Neuronal stem cell (in vitro differentiated cells): ENCODE measurements at regions not wholly inside any gene's neighbourhood (a gene's known extent, or its start where the extent isn't known, plus 50 kb on each side); places are given as distances from the start of the nearest gene placed in this dataset.

Source experiments
- DNase-seq: peaks from one replicate; pipeline ENCODE4 v3.0.0-alpha.2; 2013; ENCODE audit warnings: low spot score
- H2AFZ ChIP-seq: one replicate; pipeline ENCODE4 v1.6.1; 2013; ENCODE audit warnings: mild to moderate bottlenecking, low read length, inconsistent platforms
- H2AK5ac ChIP-seq: 2 replicates; pipeline ENCODE4 v1.6.1; 2013; ENCODE audit warnings: low read depth, mild to moderate bottlenecking, inconsistent platforms, low read length, moderate library complexity, mixed read lengths
- H2BK120ac ChIP-seq: 2 replicates; pipeline ENCODE4 v1.6.1; 2013; ENCODE audit warnings: low read depth, mild to moderate bottlenecking, inconsistent platforms, low read length, moderate library complexity, mixed read lengths
- H2BK12ac ChIP-seq: one replicate; pipeline ENCODE4 v1.6.1; 2013; ENCODE audit warnings: low read length, inconsistent platforms
- H2BK15ac ChIP-seq: 2 replicates; pipeline ENCODE4 v1.6.1; 2013; ENCODE audit warnings: mild to moderate bottlenecking, low read length, inconsistent platforms, mixed read lengths
- H2BK5ac ChIP-seq: one replicate; pipeline ENCODE4 v1.6.1; 2013; ENCODE audit warnings: inconsistent platforms, mild to moderate bottlenecking, low read length, moderate library complexity
- H3K14ac ChIP-seq: one replicate; pipeline ENCODE4 v1.6.1; 2013; ENCODE audit warnings: low read length, inconsistent platforms
- H3K18ac ChIP-seq: 2 replicates; pipeline ENCODE4 v1.6.1; 2013; ENCODE audit warnings: low read length, inconsistent platforms
- H3K23ac ChIP-seq: 2 replicates; pipeline ENCODE4 v1.6.1; 2013; ENCODE audit warnings: low read depth, mild to moderate bottlenecking, mixed read lengths, low read length, inconsistent platforms; ENCODE audit not compliant: poor library complexity
- H3K27ac ChIP-seq: replicated peaks from 3 replicates; pipeline ENCODE4 v1.5.1; 2013; ENCODE audit warnings: low read length, inconsistent platforms
- H3K27me3 ChIP-seq, 3 experiments: 2 replicates each; pipeline ENCODE4 v1.6.1; 2013; ENCODE audit warnings: low read length in 3 of 3, mild to moderate bottlenecking in 2 of 3, inconsistent platforms in 1 of 3, low read depth in 1 of 3, mixed read lengths in 1 of 3, moderate library complexity in 1 of 3; ENCODE audit not compliant: control insufficient read depth in 3 of 3, insufficient read depth in 3 of 3
- H3K36me3 ChIP-seq, 2 donors: replicated peaks in 1 of 2; 2 replicates each; pipeline ENCODE4 v1.6.1; 2013; ENCODE audit warnings: low read length in 2 of 2; ENCODE audit not compliant: control insufficient read depth in 2 of 2, insufficient read depth in 2 of 2
- H3K4ac ChIP-seq: 2 replicates; pipeline ENCODE4 v1.6.1; 2013; ENCODE audit warnings: inconsistent platforms, mild to moderate bottlenecking, low read length, moderate library complexity
- H3K4me1 ChIP-seq, 2 donors: 1 replicate in 1 of 2; 2 replicates in 1 of 2; pipeline ENCODE4 v1.6.1; 2013; ENCODE audit warnings: low read length in 2 of 2, low read depth in 1 of 2; ENCODE audit not compliant: control insufficient read depth in 2 of 2, insufficient read depth in 1 of 2
- H3K4me2 ChIP-seq: one replicate; pipeline ENCODE4 v1.6.1; 2013; ENCODE audit warnings: mild to moderate bottlenecking, low read length, inconsistent platforms; ENCODE audit not compliant: insufficient read depth, poor library complexity, severe bottlenecking
- H3K4me3 ChIP-seq, 2 donors: 2 replicates each; pipeline ENCODE4 v1.5.1; 2013; ENCODE audit warnings: low read length in 2 of 2, mild to moderate bottlenecking in 2 of 2, inconsistent platforms in 1 of 2, moderate library complexity in 1 of 2
- H3K79me1 ChIP-seq: one replicate; pipeline ENCODE4 v1.6.1; 2013; ENCODE audit warnings: low read depth, mild to moderate bottlenecking, inconsistent platforms, low read length, moderate library complexity
- H3K9ac ChIP-seq: one replicate; pipeline ENCODE4 v1.6.1; 2013; ENCODE audit warnings: mild to moderate bottlenecking, low read depth, low read length, inconsistent platforms; ENCODE audit not compliant: poor library complexity
- H3K9me3 ChIP-seq, 2 donors: replicated peaks in 1 of 2; 2 replicates each; pipeline versions ENCODE3 to v1.6.1; 2013; ENCODE audit warnings: low read length in 2 of 2, mild to moderate bottlenecking in 2 of 2, inconsistent platforms in 1 of 2, low read depth in 1 of 2, mixed read lengths in 1 of 2, moderate library complexity in 1 of 2; ENCODE audit not compliant: control insufficient read depth in 2 of 2, insufficient read depth in 1 of 2
- H4K8ac ChIP-seq: one replicate; pipeline ENCODE4 v1.6.1; 2013; ENCODE audit warnings: low read depth, mild to moderate bottlenecking, inconsistent platforms, low read length, moderate library complexity
- H4K91ac ChIP-seq: one replicate; pipeline ENCODE4 v1.6.1; 2013; ENCODE audit warnings: low read length, low read depth, mild to moderate bottlenecking, inconsistent platforms; ENCODE audit not compliant: poor library complexity
- WGBS, 2 donors: extraction: QIAGEN DNeasy Blood & Tissue Kit; methylation state at CpG; one replicate each; pipeline ENCODE4 v1.1.7; 2013; ENCODE audit warnings: missing lambda C conversion rate in 2 of 2, mixed read lengths in 1 of 2; ENCODE audit not compliant: insufficient read length in 2 of 2, insufficient replicate concordance in 1 of 2; ENCODE audit errors: extremely low coverage in 2 of 2; 5-methylcytosine and 5-hydroxymethylcytosine counted together

DNA sequence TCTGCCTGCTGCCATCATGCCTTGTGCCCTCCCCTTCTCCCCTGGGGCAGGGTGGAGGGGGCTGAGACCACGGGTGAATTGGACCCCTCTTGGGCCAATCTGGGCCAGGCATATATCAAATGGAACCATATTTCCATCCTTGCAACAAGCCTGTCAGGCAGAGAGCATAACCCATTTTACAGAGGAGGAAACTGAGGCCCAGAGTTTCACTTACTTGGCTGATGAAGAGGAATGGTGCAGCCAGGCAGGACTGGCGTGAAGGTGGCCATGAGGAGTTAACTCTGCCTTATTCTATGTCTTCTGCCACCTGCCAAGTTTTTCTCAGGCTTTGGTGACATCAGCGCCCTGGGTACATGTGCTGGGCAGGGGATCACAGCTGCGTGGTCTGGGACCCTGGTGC lies 155.5 kb upstream of the PCBD1 start:
- Histone ChIP-seq H2BK15ac (no peak overlapping the region), H3K27ac (no peak overlapping the region), H3K4me3 (no peak overlapping the region), H3K79me1 (no peaks in the 10 kb centered on the region), H3K9me3 (no peaks in the 10 kb centered on the region), H3K14ac (no peak overlapping the region), H3K4ac (no peak overlapping the region), H2BK5ac (no peak overlapping the region), H3K4me1 (peaks cover 0 to 5% of the 10 kb centered on the region in 2 donors), H4K91ac (no peak overlapping the region), H2AFZ (no peak overlapping the region), H3K23ac (no peak overlapping the region), H2AK5ac (no peak overlapping the region), H3K9ac (no peak overlapping the region), H3K4me2 (no peak overlapping the region), H3K18ac (no peak overlapping the region), H2BK120ac (no peak overlapping the region), H2BK12ac (no peak overlapping the region), H3K36me3 (no peaks in the 10 kb centered on the region), H3K27me3 (peaks cover 0 to 62% (median 0%) of the 10 kb centered on the region in 3 experiments), H4K8ac (no peak overlapping the region)
- no CpG with 5 or more reads among the region's 4 CpGs for WGBS, 2 donors
- no peak for DNase-seq

DNA sequence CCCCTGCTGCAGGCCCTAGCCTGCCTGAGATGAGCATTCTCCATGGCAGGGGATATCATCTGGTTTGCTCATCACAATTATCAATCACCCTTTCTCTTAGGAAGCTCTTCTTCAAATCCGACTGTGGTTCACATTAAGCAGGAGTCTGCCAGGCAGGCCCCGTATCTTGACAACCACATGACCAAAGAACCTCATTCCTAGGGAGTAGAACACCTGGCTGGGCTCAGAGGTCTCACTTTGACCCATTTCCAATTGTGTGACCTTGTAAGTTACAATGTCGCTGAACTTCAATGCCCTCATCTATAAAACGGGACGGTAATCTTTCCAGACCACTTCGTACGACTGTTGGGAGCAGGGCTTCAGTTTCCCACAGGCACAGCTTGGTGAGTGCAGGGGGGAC lies 156.4 kb upstream of the PCBD1 start:
- WGBS, 2 donors = no CpG with 5 or more reads among the region's 7 CpGs
- peaks cover 0 to 70% (median 0%) of the 10 kb centered on the region in 3 experiments for H3K27me3 ChIP-seq

DNA sequence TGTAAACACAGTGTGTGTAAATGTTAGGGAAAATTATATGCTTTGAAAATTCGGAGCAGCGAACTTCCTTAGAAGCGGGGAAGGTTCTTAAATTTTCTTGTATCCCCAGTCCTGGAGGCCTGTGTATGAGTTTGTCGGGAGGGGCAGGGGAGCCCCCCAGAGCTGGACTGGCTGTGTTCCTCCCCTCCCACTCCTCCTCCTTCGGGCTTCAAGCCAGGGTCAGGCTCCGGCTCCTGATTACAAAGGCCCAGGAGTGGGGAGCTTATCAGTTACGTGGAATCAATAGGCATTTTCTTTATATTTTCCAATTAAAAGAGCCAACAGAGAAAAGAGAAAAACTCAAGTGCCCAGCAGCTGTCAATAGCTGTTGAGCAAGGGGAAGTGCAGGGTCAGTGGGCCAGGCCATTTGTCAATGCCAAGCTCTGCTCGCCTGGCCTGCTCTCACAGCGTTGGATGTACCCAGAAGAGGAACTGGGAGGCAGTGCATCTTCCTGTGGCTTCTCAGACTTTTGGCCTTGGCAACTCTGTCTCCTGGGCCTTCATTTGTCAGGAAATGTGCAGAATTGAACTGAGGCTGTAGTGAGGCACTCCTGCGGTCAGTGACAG lies 156.9 kb upstream of the PCBD1 start:
- no peak overlapping the region for H3K4ac ChIP-seq
- no peak overlapping the region for H3K4me2 ChIP-seq
- H2AFZ ChIP-seq = no peak overlapping the region
- H3K27ac ChIP-seq = no peak overlapping the region
- peaks cover 0 to 5% of the 10 kb centered on the region in 2 donors for H3K4me1 ChIP-seq
- H3K14ac ChIP-seq = no peak overlapping the region
- no peak for DNase-seq
- no CpG with 5 or more reads among the region's 10 CpGs for WGBS, 2 donors
- H3K36me3 ChIP-seq = no peaks in the 10 kb centered on the region
- peaks cover 0 to 72% (median 0%) of the 10 kb centered on the region in 3 experiments for H3K27me3 ChIP-seq
- H2BK15ac ChIP-seq = no peak overlapping the region
- peak overlapping the region; percentile 26 for H2AK5ac ChIP-seq
- no peak overlapping the region for H4K8ac ChIP-seq
- no peak overlapping the region for H2BK5ac ChIP-seq
- H2BK12ac ChIP-seq = no peak overlapping the region
- no peaks in the 10 kb centered on the region for H3K79me1 ChIP-seq
- H2BK120ac ChIP-seq = no peak overlapping the region
- no peak overlapping the region for H4K91ac ChIP-seq
- H3K9ac ChIP-seq = no peak overlapping the region
- no peak overlapping the region for H3K23ac ChIP-seq
- no peak overlapping the region for H3K4me3 ChIP-seq
- no peaks in the 10 kb centered on the region for H3K9me3 ChIP-seq
- peak overlapping the region; percentile 30 for H3K18ac ChIP-seq

More for the DNA sequence above, 156.4 kb upstream of the PCBD1 start:
- Histone ChIP-seq H3K36me3 (no peaks in the 10 kb centered on the region), H3K27ac (no peak overlapping the region), H3K79me1 (no peaks in the 10 kb centered on the region), H2AFZ (no peak overlapping the region), H4K8ac (no peak overlapping the region), H2BK5ac (no peak overlapping the region), H3K23ac (no peak overlapping the region), H2BK12ac (no peak overlapping the region), H4K91ac (no peak overlapping the region), H2BK120ac (no peak overlapping the region), H3K9ac (no peak overlapping the region), H3K4ac (no peak overlapping the region), H3K4me3 (no peak overlapping the region), H3K4me1 (peaks cover 0 to 5% of the 10 kb centered on the region in 2 donors), H2BK15ac (no peak overlapping the region), H3K4me2 (no peak overlapping the region), H2AK5ac (no peak overlapping the region), H3K14ac (no peak overlapping the region), H3K18ac (peak overlapping the region; percentile 20), H3K9me3 (no peaks in the 10 kb centered on the region)
- no peak for DNase-seq

DNA sequence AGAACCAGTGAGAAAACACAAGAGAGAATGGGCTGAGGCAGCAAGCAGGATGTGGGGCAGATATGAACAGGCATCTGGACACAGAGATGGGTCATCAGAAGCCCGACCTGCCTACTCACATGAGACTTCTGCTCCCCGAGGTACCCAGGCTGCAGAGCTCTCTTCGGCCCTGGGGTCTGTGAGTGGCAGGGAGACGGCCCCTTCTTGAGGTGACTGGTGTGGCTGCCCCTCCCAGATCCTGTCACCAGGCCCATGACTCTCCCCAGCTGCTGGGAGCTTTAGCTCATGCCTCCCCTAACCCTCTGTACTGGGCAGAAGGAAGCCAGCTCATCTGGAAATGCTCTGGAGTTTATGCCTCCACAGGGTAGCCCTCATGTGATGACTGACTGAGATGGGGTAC lies 157.6 kb upstream of the PCBD1 start:
- Histone ChIP-seq H3K14ac (no peak overlapping the region), H3K27me3 (peaks cover 0 to 70% (median 0%) of the 10 kb centered on the region in 3 experiments), H2BK15ac (no peak overlapping the region), H2AK5ac (no peak overlapping the region), H3K9ac (no peak overlapping the region), H4K91ac (no peak overlapping the region), H3K18ac (peak overlapping the region; percentile 29), H2AFZ (no peak overlapping the region), H3K4me3 (no peak overlapping the region), H2BK12ac (no peak overlapping the region), H3K4ac (no peak overlapping the region), H3K4me2 (no peak overlapping the region), H3K36me3 (no peaks in the 10 kb centered on the region), H2BK5ac (no peak overlapping the region), H3K27ac (no peak overlapping the region), H2BK120ac (no peak overlapping the region), H3K4me1 (peaks cover 0 to 3% of the 10 kb centered on the region in 2 donors), H3K9me3 (no peaks in the 10 kb centered on the region), H3K23ac (no peak overlapping the region), H3K79me1 (no peaks in the 10 kb centered on the region), H4K8ac (no peak overlapping the region)
- no peak for DNase-seq
- no CpG with 5 or more reads among the region's 4 CpGs for WGBS, 2 donors
